Stimulated activated naive CD8-positive, alpha-beta T cell treated with anti-CD3 and anti-CD28 coated beads, Interleukin-15, Interleukin-2, amounts not matched to agents 100 U/mL and 50 U/mL, for 24 hours (primary cell): ENCODE measurements at regions not wholly inside any gene's neighbourhood (a gene's known extent, or its start where the extent isn't known, plus 50 kb on each side); places are given as distances from the start of the nearest gene placed in this dataset.

Experiments
- ATAC-seq: fragments of 150-1000 bp; cut with Tn5 transposase; one replicate; pipeline ENCODE4 v1.10.0; 2021
- DNase-seq: peaks from one replicate; pipeline ENCODE4 v3.0.0; 2021

DNA sequence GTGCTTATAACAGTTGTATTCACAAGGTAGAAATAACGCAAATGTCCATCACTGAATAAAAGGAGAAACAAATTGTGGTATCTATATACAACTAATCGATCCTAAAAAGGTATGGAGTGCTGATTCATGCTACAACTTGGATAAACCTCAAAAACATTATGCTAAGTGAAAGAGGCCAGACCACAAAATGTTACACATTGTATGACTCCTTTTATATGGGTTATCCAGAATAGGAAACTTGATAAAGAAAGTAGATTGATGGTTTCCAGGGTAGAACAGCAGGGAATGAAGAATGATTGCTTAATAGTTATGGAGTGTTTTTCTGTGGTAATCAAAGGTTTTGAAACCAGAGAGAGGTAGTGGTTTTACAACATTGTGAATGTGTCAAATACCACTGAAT is 432.2 kb upstream of the TRIB2 start:
- ATAC-seq, result peak; percentile 80
- no peak for DNase-seq

GRCh38 chr2:12286347-12286746 is 430.4 kb upstream of the TRIB2 start:
- DNase-seq (no peak), ATAC-seq (no peak)

- no peak for ATAC-seq
- no peak for DNase-seq
Observed at GRCh38 chr2:12287220-12287751, 429.4 kb upstream of the TRIB2 start.

DNA sequence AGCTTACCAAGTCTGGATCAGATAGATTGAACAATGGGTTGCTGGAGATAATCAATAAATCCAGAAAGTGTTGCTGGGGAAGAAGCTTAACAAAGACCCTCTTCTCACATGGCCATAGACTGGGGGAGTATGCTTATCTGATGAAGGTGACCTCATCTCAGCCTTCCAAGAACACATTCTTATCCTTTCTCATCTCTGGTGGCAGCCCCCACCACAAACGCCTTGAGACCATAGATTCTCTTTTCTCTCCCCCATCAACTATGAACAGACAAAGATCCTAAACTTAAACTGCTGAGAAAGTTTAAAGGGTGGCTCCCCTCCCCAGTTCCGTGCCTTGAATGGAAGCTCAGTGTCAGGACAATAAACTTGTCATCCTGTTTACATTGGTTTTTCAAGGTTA is 428.7 kb upstream of the TRIB2 start:
- ATAC-seq (no peak), DNase-seq (no peak)

- ATAC-seq (no peak), DNase-seq (no peak)
Observed at GRCh38 chr2:12289120-12289802, 427.5 kb upstream of the TRIB2 start.

GRCh38 chr2:12291303-12291702 is 425.4 kb upstream of the TRIB2 start:
- DNase-seq (no peak), ATAC-seq (no peak)

- DNase-seq, result no peak
- peak; percentile 96 for ATAC-seq
Observed at GRCh38 chr2:12293874-12294273, 422.9 kb upstream of the TRIB2 start.

DNA sequence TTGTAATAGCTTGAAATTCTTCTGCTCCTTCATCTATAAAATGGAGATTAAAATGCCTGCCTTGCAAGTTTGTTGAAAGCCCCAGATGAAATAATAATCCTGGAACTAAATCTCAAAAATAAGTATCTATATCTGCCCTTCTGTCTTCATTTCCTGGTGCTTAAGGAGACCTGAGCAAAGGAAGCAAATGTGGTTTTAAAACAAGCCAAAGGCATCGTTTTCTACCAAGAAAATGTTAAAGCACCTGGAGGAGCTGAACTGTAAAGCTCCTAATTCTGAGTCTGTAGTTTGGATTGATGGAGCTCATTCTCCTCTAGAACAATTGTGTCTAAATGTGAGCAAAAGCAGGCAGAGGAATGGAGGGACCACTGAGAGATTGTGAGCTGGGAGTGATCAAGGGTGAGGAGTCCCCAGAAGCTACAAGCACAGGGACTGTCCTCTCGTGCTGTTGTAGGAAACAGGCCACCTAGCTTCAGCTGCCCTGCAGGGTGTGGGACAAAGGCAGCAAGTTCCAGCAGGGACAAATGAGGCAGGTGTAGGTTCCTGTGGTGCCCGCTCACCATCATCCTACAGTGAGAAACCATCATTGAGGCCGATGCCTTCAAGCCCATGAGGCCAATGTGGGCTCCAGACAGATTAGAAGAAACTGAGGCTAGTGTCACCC is 420.7 kb upstream of the TRIB2 start:
- no peak for DNase-seq

DNA sequence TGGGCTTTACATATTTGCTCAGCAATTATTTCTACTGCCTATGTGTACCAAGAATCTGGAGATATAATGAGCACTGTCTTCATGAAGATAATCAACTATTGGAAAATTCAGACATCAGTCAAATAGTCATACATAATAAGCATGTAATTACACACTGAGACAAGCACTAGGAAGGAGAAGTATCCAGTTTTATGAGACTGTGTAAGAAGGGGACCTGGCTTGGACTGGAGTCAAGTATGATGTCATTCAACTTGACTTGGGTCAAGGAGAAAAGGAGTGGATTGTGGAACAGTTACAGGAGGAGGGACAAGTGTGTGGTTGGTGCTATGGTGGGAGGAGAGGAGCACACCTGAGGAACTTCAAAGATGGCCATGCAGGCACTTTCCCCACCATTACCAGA is 419.8 kb upstream of the TRIB2 start:
- DNase-seq (no peak), ATAC-seq (no peak)

More for the DNA sequence above, 420.7 kb upstream of the TRIB2 start:
- no peak for ATAC-seq

DNA sequence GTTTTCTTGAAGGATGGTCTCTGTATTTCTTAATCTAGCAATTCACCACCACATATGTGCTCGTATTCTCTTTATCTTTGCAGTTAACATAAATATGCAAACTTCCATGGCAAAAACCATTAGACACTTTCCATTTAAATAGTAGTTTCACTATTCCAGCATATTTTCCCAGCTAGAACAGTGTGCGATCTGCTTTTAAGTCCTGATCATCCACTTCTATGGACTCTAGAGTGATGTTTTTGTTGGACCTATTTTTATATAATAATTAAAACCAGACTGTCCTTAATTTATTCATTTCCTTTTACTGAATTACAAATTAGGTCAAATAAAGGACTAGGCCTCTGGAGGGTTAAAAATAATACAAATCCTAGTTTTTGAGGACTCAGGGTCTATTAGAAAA is 418.4 kb upstream of the TRIB2 start:
- DNase-seq (no peak), ATAC-seq (no peak)

DNA sequence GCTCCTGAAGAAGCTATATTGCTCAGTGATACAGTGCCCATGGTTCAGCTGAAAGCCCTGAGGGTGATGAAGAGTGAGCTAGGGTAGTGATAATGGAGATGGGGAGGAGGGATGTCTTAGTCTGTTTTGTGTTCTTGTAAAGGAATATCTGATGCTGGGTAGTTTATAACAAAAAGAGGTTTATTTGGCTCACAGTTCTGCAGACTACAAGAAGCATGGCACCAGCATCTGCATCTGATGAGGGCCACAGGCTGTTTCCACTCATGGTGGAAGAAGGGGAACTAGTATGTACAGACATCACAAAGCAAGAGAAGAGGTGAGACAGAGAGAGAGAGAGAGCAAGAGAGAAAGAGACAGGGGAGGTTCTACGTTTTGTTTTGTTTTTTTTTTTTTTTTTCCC is 417.3 kb upstream of the TRIB2 start:
- DNase-seq (no peak), ATAC-seq (no peak)

GRCh38 chr2:12300019-12300602 is 416.6 kb upstream of the TRIB2 start:
- ATAC-seq, result no peak
- DNase-seq, result no peak

DNA sequence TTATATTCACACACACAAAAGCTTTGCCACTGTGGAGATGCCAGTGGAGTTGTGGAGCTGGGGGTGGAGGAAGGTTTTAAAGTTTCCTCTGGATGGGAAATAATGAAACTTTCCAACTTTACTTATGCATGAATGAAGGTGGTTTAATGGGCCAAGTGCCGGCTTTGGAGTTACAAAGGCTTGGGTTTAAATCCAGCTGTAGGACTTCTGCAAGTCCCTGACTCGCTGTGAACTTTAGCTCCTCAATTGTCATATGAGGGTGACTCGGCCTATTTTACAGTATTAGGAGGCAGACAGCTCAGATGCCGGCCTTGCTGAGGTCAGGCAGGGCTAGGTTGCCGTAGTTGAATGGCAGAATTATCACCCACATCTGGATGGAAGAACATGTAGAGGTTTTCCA is 415.8 kb upstream of the TRIB2 start:
- ATAC-seq (no peak), DNase-seq (no peak)

GRCh38 chr2:12302140-12302539 is 414.6 kb upstream of the TRIB2 start:
- DNase-seq (no peak), ATAC-seq (peak; percentile 28)

DNA sequence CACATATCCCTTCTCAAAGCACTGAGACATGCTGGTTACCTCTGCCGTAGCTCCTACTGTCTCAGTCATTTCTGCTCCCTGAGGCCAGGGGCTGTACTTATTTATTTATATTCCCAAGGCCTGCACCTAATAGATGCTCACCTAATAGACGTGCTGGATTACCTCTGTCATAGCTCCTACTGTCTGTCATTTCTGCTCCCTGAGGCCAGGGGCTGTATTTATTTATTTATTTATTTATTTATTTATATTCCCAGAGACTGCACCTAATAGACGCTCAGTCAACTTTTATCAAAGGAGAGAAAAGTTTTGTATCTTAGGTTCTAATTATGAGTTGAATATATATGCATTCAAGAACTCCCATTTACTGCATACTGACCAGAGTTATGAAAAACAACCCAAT is 414.0 kb upstream of the TRIB2 start:
- ATAC-seq, result no peak
- DNase-seq, result no peak

GRCh38 chr2:12303181-12304030 is 413.3 kb upstream of the TRIB2 start:
- peak; percentile 60 for ATAC-seq
- DNase-seq, result peak; percentile 41

GRCh38 chr2:12304564-12305171 is 412.1 kb upstream of the TRIB2 start:
- no peak for ATAC-seq
- DNase-seq, result no peak

DNA sequence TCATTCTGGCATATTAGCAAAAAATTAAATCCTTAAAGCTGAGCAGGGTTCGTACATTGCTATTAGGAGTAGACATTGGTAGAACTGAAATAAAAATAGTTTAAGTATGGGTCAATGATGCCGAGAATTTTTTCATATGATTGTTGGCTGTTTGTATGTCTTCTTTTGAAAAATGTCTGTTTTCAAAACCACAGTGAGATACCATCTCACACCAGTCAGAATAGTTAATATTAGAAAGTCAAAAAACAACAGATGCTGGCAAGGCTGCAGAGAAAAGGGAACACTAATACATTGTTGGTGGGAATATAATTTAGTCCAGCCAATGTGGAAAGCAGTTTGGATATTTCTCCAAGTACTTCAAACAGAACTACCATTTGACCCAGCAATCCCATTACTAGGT is 410.8 kb upstream of the TRIB2 start:
- ATAC-seq (no peak), DNase-seq (no peak)

- DNase-seq (no peak), ATAC-seq (no peak)
Observed at GRCh38 chr2:12310399-12310798, 406.3 kb upstream of the TRIB2 start.

DNA sequence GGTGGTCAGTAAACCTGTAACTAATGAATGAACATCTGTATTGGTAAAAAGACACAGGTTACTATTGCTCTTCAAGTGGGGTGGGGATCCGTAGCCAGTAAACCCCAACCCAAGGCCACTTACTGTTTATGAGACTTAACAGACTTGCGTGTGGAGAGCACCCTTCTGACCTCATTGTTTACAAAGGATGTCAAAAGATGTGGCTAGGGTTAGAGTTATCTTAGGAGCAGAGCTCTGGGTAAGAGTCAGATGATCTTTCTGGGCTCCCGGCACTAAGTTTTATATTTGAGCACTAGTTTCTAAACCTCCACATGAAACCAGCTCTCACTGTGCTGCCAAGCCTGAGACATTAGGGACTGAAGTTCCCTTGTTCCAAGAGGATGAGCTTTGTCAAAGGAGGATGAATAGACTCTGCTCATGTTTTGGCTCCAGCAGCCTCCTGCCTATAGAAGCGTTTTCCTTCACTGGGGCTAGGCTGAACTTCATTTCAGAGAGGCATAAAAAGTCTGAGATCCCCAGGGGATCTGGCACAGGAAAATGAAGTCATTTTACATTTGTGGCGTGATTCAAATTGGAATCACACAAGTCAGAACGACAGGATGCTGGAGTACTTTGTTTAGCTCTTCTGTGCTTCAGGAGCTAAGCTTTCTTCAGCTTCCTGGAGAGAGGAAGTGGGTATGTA is 403.1 kb upstream of the TRIB2 start:
- ATAC-seq (no peak), DNase-seq (no peak)

DNA sequence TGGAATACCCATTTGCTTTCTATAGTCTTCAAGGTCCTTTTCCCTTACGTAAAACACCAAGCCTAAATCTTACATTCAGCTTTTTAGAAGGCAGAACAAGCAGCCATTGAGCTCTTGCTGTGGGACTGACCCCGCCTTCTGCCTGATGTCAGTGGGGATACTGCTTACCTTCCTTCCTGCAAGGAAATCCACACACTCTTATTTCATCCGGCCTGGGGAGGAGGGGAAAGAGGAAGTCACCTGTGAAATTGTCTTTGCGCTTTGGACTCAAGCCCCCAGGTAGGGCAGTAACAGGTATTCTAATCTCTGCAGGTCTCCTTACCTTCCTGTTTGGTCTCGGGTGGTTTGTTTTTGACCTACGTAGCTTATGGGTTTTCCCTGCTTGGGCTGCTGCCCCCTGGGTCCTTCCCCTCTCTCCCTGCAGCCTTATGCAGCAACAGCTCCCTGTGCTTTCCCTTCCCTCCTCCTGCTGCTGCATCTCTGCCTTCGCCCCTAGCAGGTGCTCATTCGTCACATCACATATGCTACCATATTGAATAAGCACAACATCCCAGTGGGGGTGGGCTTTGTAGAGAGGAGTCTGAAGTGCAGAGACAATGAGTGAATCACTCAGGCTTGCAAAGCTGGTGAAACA is 402.5 kb upstream of the TRIB2 start:
- ATAC-seq (no peak), DNase-seq (no peak)
